Activated naive CD4-positive, alpha-beta T cell treated with anti-CD3 and anti-CD28 coated beads, Interleukin-2, amount 50 U/mL, for 16 hours (primary cell): ENCODE measurements at regions not wholly inside any gene's neighbourhood (a gene's known extent, or its start where the extent isn't known, plus 50 kb on each side); places are given as distances from the start of the nearest gene placed in this dataset.

Experiments used
- DNase-seq: peaks from one replicate; pipeline ENCODE4 v3.0.0-alpha.2; 2020

- DNase-seq: no peak
These were observed 563.0 kb downstream of the LRRIQ3 start for GRCh38 chr1:73635021-73635420.

GRCh38 chr1:73627723-73628122 is 570.3 kb downstream of the LRRIQ3 start:
- no peak for DNase-seq

DNA sequence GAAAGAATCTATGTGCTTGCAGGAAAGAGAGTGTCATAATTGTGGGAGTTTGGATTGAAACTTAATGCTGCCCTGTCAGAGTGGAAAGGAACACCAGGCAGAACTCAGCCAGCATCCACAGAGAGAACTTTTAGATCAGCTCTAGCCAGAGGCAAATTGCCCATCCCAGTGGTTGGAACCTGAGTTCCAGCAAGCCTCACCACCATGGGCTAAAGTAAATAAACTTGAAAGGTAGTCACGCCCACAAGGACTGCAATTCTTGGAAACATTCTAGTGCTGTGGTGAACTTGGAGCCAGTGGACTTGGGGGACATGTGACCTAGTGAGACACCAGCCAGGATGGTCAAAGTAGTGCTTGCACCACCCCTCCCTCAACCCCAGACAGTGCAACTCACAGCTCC is 571.6 kb downstream of the LRRIQ3 start:
- DNase-seq: no peak

- no peak for DNase-seq
These were observed 574.0 kb downstream of the LRRIQ3 start for GRCh38 chr1:73623946-73624345.

GRCh38 chr1:73617145-73617544 is 580.8 kb downstream of the LRRIQ3 start:
- DNase-seq: no peak

DNA sequence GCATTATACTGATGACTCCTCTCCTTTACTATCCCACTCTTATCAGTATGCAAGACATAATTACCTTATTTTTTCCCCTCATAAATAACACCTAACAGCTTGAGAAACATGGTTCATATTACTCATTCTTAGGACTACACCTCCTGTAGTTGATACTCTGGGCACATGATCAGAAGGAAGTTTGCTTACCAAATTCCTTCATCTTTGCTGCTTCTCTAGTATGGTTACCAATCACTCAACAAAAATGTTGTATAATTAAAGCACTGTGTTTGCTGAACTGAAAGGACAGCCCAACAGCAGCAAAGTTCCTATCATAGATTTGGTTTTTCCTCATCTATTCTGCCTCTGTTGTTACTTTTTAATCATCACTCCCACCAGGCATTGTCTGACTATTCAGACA is 586.3 kb downstream of the LRRIQ3 start:
- no peak for DNase-seq

DNA sequence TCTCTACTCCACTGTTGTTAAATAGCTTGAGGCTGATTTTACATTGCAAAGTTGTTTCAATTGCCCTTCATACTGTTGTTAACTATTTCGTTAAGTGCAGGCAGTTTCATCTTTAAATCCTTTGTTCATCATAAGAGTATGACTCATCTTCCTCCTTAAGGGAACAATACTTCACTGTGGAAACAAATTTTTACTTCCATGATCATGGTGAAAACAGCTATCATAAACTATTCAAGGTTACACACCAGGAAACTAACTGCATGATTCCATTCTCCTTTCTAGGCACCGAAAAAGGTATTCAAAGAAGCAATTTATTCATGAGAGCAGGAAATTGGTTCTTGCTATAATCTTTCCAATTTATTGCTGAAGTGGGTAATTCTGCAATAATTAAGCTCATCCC is 593.2 kb downstream of the LRRIQ3 start:
- no peak for DNase-seq

GRCh38 chr1:73604211-73604610 is 593.8 kb downstream of the LRRIQ3 start:
- DNase-seq: no peak

DNA sequence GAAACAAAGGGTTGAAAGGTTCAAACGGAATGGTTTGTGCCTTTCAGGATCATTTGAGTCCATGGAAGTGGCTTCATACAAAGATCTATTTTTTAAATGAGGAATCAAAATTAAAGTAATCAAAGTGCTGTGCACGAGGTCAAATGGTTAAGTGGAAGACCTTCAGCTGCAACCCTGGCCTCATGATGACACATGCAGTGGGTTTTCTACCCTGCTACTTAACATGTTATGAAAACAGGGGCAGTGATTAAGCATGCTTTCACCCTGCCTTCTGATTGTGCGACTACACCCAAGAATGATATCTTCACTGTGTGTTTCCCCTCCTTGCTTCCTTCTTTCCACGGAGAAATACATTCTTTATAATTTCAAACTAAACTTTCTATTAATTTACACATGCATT is 604.2 kb downstream of the LRRIQ3 start:
- no peak for DNase-seq

DNA sequence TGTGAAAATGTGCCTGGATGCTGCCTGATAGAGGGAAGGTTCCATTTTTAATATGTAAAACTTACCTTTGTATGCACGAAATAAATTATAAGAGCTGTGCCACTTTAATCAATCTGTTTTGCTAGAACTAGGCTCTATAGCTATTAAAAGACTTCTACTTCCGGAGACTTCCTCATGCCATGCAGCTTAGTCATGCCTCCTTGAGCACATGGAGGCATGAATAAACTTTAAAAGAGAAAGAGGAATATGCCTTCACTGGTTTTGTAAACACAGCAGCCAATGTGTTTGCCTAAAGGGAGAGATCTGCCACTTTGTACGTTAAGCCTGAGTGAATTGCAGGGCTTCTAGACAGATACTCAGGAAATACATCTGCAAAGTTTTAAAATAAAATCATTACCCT is 604.6 kb downstream of the LRRIQ3 start:
- DNase-seq: no peak

DNA sequence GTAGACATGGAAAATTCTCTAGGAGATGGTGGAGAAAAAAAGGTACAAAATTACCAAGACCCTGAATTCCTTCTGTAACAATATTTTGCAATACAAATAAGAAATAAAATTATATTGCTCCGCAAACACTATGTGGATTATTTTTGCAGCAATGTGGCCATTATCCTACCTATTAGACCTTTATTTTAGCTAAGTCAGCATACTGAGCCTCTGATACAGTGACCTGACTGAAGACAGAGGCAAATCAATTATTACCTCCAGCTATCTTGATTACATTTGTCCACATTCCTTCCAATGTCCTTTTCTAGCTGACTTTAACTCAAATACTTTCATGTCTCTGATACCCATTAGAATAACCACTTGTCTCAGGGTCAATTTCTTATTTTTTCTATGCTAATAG is 610.9 kb downstream of the LRRIQ3 start:
- no peak for DNase-seq

DNA sequence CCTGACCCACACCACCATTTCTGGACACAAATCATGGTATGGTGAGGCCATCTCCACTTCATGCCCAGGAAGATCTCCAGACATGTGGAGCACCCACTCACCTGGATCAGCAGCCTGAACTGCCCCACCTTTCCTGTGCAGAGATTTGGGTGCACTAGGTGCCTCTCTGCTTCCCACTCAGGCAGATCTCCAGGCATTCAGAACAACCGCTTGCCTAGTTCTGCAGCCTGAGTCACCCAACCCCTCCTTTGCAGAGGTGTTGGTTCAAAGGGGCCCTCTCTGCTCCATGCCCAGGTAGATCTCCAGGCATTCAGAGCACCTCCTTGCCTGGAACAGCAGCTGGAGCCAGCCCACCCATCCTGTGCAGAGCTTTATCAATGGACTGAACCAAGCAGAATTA is 620.8 kb downstream of the LRRIQ3 start:
- DNase-seq: no peak

DNA sequence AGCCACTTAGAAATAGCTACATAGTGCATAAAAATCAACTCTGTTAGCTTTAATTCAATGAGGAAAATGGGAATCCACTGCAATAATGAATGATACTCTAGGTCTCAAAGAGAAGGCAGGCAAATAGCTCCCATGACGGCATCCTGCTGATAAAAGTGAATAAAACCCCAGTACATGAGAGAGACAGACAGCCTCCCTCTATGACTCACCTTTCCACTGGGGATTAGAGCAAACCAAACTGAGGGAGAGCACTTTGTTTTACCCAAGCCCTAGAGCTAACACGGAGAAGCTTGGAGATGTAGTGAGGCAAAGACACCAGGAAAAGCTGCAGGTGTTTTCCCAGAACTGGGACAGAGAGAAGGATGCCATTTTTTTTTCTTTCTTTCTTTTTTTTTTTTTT is 621.9 kb downstream of the LRRIQ3 start:
- DNase-seq: no peak

- no peak for DNase-seq
These were observed 633.7 kb downstream of the LRRIQ3 start for GRCh38 chr1:73564294-73564693.

- DNase-seq: no peak
These were observed 641.7 kb downstream of the LRRIQ3 start for GRCh38 chr1:73556270-73556669.

GRCh38 chr1:73537400-73537799 is 660.6 kb downstream of the LRRIQ3 start:
- DNase-seq: no peak

GRCh38 chr1:73517603-73518191 is 680.3 kb downstream of the LRRIQ3 start:
- no peak for DNase-seq

GRCh38 chr1:73516451-73516850 is 681.5 kb downstream of the LRRIQ3 start:
- no peak for DNase-seq

DNA sequence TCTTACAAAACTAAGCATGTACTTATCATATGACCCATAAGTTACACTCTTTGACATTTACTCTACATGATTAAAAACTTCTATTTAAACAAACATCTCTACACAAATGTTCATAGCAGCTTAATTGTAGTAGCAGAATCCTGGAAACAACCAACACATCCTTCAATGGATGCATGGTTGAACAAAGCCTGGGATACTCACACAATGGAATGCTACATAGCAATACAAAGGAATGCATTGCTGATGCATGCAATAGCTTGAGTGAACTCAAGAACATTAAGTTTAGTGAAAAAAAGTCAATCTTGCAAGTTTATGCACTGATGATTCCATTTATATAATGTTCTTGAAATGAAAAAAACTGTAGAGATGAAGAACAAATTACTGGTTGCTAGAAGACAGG is 686.9 kb downstream of the LRRIQ3 start:
- DNase-seq: no peak

DNA sequence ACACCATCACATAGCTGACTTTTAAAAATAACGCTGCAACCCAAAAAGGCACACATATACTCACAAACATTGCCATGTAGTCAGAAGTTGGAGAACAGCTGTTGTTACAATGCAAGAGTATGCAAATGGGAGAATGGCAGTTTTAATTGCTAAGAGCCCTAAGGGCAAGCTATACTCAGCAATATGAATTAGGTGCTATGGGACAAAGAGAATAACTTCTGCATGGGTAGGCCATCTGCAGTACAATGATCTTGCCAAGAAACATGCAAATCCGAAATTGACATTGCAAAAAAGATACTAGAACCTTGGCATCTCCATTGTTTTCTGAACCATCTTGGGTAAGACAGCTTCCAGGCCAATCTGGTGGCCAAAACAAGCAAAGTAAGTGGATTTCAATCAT is 697.8 kb downstream of the LRRIQ3 start:
- no peak for DNase-seq

GRCh38 chr1:73499671-73500070 is 698.3 kb downstream of the LRRIQ3 start:
- no peak for DNase-seq

DNA sequence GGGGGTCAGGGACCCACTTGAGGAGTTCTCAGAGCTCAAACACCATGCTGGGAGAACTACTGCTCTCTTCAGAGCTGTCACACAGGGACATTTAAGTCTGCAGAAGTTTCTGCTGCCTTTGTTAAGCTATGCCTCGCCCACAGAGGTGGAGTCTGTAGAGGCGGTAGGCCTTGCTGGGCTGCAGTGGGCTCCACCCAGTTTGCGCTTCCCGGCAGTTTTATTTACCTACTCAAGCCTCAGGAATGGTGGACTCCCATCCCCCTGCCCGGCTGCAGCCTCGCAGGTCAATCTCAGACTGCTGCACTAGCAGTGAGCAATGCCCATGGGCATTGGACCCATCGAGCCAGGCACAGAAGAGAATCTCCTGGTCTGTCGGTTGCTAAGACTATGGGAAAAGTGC is 706.4 kb downstream of the LRRIQ3 start:
- no peak for DNase-seq

DNA sequence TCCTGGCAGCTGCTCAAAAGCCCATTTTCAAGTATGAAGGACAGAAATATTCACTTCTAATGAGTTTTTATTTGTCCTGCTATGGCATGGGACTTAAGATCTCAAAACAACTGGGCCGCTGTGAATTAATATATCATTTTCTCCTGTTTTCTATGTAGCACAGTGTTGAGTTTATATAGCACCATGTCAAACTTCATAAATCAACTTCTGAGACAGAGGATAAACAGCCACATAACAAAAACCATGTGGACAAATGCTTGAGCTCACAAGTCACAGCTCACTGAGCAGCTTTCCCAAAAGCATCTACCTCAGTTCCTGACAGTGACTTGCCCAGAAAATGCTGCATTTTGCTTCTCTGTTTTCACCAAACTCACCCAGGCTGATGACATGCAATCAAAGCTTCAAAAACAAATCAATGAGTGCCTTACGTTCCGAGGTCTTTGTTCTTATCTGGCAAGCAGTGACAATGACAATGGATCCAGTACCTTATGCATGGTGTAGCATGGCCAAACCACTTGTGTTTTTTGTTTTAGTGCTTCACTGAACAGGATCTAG is 722.6 kb downstream of the LRRIQ3 start:
- DNase-seq: no peak

GRCh38 chr1:73472810-73473209 is 725.2 kb downstream of the LRRIQ3 start:
- no peak for DNase-seq

- no peak for DNase-seq
These were observed 730.2 kb downstream of the LRRIQ3 start for GRCh38 chr1:73467731-73468130.

DNA sequence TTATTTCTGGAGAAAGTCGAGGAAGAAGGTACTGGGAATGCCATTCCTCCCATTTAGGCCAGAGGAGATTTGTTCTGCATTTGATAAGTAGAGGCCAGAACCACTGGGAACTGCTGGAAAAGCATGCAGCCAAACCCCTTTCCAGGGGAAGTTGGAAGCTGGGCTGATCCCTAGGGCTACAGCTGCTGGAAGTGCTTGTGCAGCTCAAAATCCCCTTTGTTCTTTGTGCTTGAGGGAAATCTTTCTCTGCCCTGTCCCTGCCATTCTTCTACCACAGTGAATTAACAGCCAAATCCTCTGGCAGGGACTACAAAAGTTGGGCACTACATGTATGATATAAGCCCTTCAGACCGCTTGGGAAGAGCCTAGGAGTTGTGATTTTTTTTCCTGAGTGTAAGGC is 734.1 kb downstream of the LRRIQ3 start:
- DNase-seq: no peak
